Activated T-helper 1 cell treated with anti-CD3 and anti-CD28 coated beads, Interleukin-12 subunit alpha, Interleukin-12 subunit beta, Interleukin-2, Interleukin-4 antibody, amounts not matched to agents 30 ng/mL and 10 ng/mL and 1 ng/mL, durations not matched to agents 14 hours and 24 hours and 36 hours (primary cell): ENCODE measurements at regions not wholly inside any gene's neighbourhood (a gene's known extent, or its start where the extent isn't known, plus 50 kb on each side); places are given as distances from the start of the nearest gene placed in this dataset.

Source experiments
- DNase-seq: peaks from one replicate; pipeline ENCODE4 v3.0.0; 2021; ENCODE audit warnings: low spot score
- H3K27ac Mint-ChIP-seq: one replicate; pipeline ENCODE4 v1.8.0; 2021; ENCODE audit warnings: mild to moderate bottlenecking, mixed read lengths
- H3K27me3 Mint-ChIP-seq: one replicate; pipeline ENCODE4 v1.8.0; 2022; ENCODE audit warnings: mild to moderate bottlenecking, moderate library complexity, mixed read lengths; ENCODE audit not compliant: insufficient read depth
- H3K36me3 Mint-ChIP-seq: one replicate; pipeline ENCODE4 v1.8.0; 2021; ENCODE audit warnings: low read depth, mixed read lengths
- H3K4me1 Mint-ChIP-seq: one replicate; pipeline ENCODE4 v1.8.0; 2021; ENCODE audit warnings: low read depth, mixed read lengths
- H3K4me3 Mint-ChIP-seq: one replicate; pipeline ENCODE4 v1.8.0; 2021; ENCODE audit warnings: mild to moderate bottlenecking, moderate library complexity, mixed read lengths
- H3K9me3 Mint-ChIP-seq: one replicate; pipeline ENCODE4 v1.8.0; 2021; ENCODE audit warnings: mixed read lengths
- intact Hi-C: fragments of 100-400 bp; cut with micrococcal nuclease; formaldehyde crosslinking; loops from one replicate; pipeline ENCODE4 v1.15.1; 2024

- intact Hi-C loops: no loop called here
- Mint-ChIP-seq H3K4me1 (no peaks in the 10 kb centered on the region), H3K27me3 (no peaks in the 10 kb centered on the region), H3K27ac (no peak overlapping the region), H3K4me3 (no peak overlapping the region), H3K36me3 (no peaks in the 10 kb centered on the region), H3K9me3 (peaks cover 41% of the 10 kb centered on the region)
- DNase-seq: no peak
Observed at GRCh38 chr7:57305192-57305748, 144.7 kb upstream of the ZNF716 start.

- intact Hi-C loops: no loop called here
- no peaks in the 10 kb centered on the region for H3K36me3 Mint-ChIP-seq
- no peaks in the 10 kb centered on the region for H3K27me3 Mint-ChIP-seq
- no peaks in the 10 kb centered on the region for H3K4me1 Mint-ChIP-seq
- H3K27ac Mint-ChIP-seq: no peak overlapping the region
- no peak for DNase-seq
- H3K4me3 Mint-ChIP-seq: no peak overlapping the region
- H3K9me3 Mint-ChIP-seq: peaks cover 56% of the 10 kb centered on the region
Observed at GRCh38 chr7:57308631-57309408, 141.2 kb upstream of the ZNF716 start.

- Mint-ChIP-seq H3K27ac (no peak overlapping the region), H3K27me3 (no peaks in the 10 kb centered on the region), H3K4me3 (no peak overlapping the region), H3K9me3 (peaks cover 61% of the 10 kb centered on the region), H3K4me1 (no peaks in the 10 kb centered on the region), H3K36me3 (no peaks in the 10 kb centered on the region)
- DNase-seq: no peak
- intact Hi-C loops: no loop called here
Observed at GRCh38 chr7:57327081-57327480, 122.9 kb upstream of the ZNF716 start.

GRCh38 chr7:57328457-57328856, 121.5 kb upstream of the ZNF716 start:
- H3K27ac Mint-ChIP-seq: no peak overlapping the region
- H3K9me3 Mint-ChIP-seq: peaks cover 59% of the 10 kb centered on the region
- H3K4me1 Mint-ChIP-seq: no peaks in the 10 kb centered on the region
- intact Hi-C loops: no loop called here
- DNase-seq: no peak
- no peak overlapping the region for H3K4me3 Mint-ChIP-seq
- H3K36me3 Mint-ChIP-seq: no peaks in the 10 kb centered on the region
- no peaks in the 10 kb centered on the region for H3K27me3 Mint-ChIP-seq

- DNase-seq: no peak
- intact Hi-C loops: no loop called here
- Mint-ChIP-seq H3K4me1 (no peaks in the 10 kb centered on the region), H3K36me3 (no peaks in the 10 kb centered on the region), H3K4me3 (no peak overlapping the region), H3K9me3 (peaks cover 60% of the 10 kb centered on the region), H3K27me3 (no peaks in the 10 kb centered on the region), H3K27ac (no peak overlapping the region)
Observed at GRCh38 chr7:57328963-57329362, 121.0 kb upstream of the ZNF716 start.

- Mint-ChIP-seq H3K27ac (no peak overlapping the region), H3K27me3 (no peaks in the 10 kb centered on the region), H3K4me3 (no peak overlapping the region), H3K9me3 (peaks cover 38% of the 10 kb centered on the region), H3K36me3 (peaks cover 2% of the 10 kb centered on the region), H3K4me1 (no peaks in the 10 kb centered on the region)
- intact Hi-C loops: no loop called here
- no peak for DNase-seq
Observed at GRCh38 chr7:57339198-57339944, 110.6 kb upstream of the ZNF716 start.

- no peak overlapping the region for H3K27ac Mint-ChIP-seq
- H3K4me1 Mint-ChIP-seq: no peaks in the 10 kb centered on the region
- intact Hi-C loops: no loop called here
- H3K36me3 Mint-ChIP-seq: peaks cover 2% of the 10 kb centered on the region
- no peak overlapping the region for H3K4me3 Mint-ChIP-seq
- peaks cover 47% of the 10 kb centered on the region for H3K9me3 Mint-ChIP-seq
- H3K27me3 Mint-ChIP-seq: no peaks in the 10 kb centered on the region
- DNase-seq: no peak
Observed at GRCh38 chr7:57342954-57343353, 107.0 kb upstream of the ZNF716 start.

- no peak overlapping the region for H3K27ac Mint-ChIP-seq
- intact Hi-C loops: no loop called here
- no peak for DNase-seq
- peaks cover 36% of the 10 kb centered on the region for H3K9me3 Mint-ChIP-seq
- no peaks in the 10 kb centered on the region for H3K36me3 Mint-ChIP-seq
- H3K4me1 Mint-ChIP-seq: no peaks in the 10 kb centered on the region
- H3K27me3 Mint-ChIP-seq: no peaks in the 10 kb centered on the region
- H3K4me3 Mint-ChIP-seq: no peak overlapping the region
Observed at GRCh38 chr7:57343901-57344622, 105.9 kb upstream of the ZNF716 start.

- intact Hi-C loops: no loop called here
- Mint-ChIP-seq H3K4me3 (no peak overlapping the region), H3K27me3 (no peaks in the 10 kb centered on the region), H3K9me3 (peaks cover 40% of the 10 kb centered on the region), H3K36me3 (no peaks in the 10 kb centered on the region), H3K27ac (no peak overlapping the region), H3K4me1 (no peaks in the 10 kb centered on the region)
- DNase-seq: no peak
Observed at GRCh38 chr7:57344957-57345356, 105.0 kb upstream of the ZNF716 start.

GRCh38 chr7:57348646-57349269, 101.2 kb upstream of the ZNF716 start:
- Mint-ChIP-seq H3K4me3 (no peak overlapping the region), H3K4me1 (no peaks in the 10 kb centered on the region), H3K27ac (no peak overlapping the region), H3K27me3 (no peaks in the 10 kb centered on the region), H3K36me3 (no peaks in the 10 kb centered on the region), H3K9me3 (peaks cover 45% of the 10 kb centered on the region)
- intact Hi-C loops: no loop called here
- no peak for DNase-seq

- no peaks in the 10 kb centered on the region for H3K27me3 Mint-ChIP-seq
- no peaks in the 10 kb centered on the region for H3K4me1 Mint-ChIP-seq
- no peaks in the 10 kb centered on the region for H3K36me3 Mint-ChIP-seq
- no peak overlapping the region for H3K27ac Mint-ChIP-seq
- DNase-seq: no peak
- H3K4me3 Mint-ChIP-seq: no peak overlapping the region
- intact Hi-C loops: no loop called here
- peaks cover 55% of the 10 kb centered on the region for H3K9me3 Mint-ChIP-seq
Observed at GRCh38 chr7:57354195-57354594, 95.8 kb upstream of the ZNF716 start.

- no peaks in the 10 kb centered on the region for H3K4me1 Mint-ChIP-seq
- no peak overlapping the region for H3K27ac Mint-ChIP-seq
- DNase-seq: no peak
- H3K36me3 Mint-ChIP-seq: no peaks in the 10 kb centered on the region
- intact Hi-C loops: no loop called here
- H3K27me3 Mint-ChIP-seq: no peaks in the 10 kb centered on the region
- H3K4me3 Mint-ChIP-seq: no peak overlapping the region
- peaks cover 55% of the 10 kb centered on the region for H3K9me3 Mint-ChIP-seq
Observed at GRCh38 chr7:57354679-57355338, 95.2 kb upstream of the ZNF716 start.
